ENCODE measurements at regions not wholly inside any gene's neighbourhood (a gene's known extent, or its start where the extent isn't known, plus 50 kb on each side); places are given as distances from the start of the nearest gene placed in this dataset.

DNA sequence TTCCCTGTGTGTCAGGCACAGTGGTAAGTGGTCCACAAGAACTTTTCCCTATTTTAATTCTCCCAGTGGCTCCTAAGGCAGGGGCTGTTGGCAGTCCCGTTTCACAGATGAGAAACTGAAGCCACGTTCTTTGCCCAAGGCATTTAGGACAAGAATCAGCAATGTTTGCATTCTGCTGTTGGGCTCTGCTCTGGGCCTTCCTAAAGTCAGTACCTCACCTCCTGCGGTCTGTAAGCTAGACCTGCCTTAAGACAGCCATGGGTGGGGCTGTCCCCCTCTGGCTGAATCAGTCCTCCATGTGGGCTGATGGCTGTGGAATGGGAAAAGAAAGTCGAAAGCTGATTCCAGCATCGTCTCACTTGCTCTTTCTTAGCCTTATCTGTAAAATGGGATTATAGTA is 304.8 kb downstream of the MAF start:
- TF ChIP-seq ELF1 (IDR thresholded peaks at IDR 0.05; ENCODE audit: borderline replicate concordance, low read depth), result no peak
- TF ChIP-seq REST (IDR thresholded peaks at IDR 0.05; ENCODE audit: low read depth), result no peak
- no peak for TF ChIP-seq ATF3 (IDR thresholded peaks at IDR 0.05)
- TF ChIP-seq, protein P1, sequence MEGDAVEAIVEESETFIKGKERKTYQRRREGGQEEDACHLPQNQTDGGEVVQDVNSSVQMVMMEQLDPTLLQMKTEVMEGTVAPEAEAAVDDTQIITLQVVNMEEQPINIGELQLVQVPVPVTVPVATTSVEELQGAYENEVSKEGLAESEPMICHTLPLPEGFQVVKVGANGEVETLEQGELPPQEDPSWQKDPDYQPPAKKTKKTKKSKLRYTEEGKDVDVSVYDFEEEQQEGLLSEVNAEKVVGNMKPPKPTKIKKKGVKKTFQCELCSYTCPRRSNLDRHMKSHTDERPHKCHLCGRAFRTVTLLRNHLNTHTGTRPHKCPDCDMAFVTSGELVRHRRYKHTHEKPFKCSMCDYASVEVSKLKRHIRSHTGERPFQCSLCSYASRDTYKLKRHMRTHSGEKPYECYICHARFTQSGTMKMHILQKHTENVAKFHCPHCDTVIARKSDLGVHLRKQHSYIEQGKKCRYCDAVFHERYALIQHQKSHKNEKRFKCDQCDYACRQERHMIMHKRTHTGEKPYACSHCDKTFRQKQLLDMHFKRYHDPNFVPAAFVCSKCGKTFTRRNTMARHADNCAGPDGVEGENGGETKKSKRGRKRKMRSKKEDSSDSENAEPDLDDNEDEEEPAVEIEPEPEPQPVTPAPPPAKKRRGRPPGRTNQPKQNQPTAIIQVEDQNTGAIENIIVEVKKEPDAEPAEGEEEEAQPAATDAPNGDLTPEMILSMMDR (IDR thresholded peaks at IDR 0.05 in 2 of 3, conservative IDR thresholded peaks at IDR 0.05 in 1 of 3; ENCODE audit: borderline replicate concordance in 1 of 3, insufficient read depth in 1 of 3, low read depth in 2 of 3, low read length in 2 of 3), result no peak
- TF ChIP-seq POLR2A (IDR thresholded peaks at IDR 0.05; ENCODE audit: borderline replicate concordance, extremely low read depth, insufficient read depth, insufficient read length), result no peak
- TF ChIP-seq POLR2AphosphoS5 (IDR thresholded peaks at IDR 0.05; ENCODE audit: low read depth, low read length), result no peak
- TF ChIP-seq ZNF274 (IDR thresholded peaks at IDR 0.05; ENCODE audit: low read depth, low read length), result no peak
